ENCODE measurements at regions not wholly inside any gene's neighbourhood (a gene's known extent, or its start where the extent isn't known, plus 50 kb on each side); places are given as distances from the start of the nearest gene placed in this dataset.
"Not testable (repeated sequence)": the region's sequence is repeated elsewhere in the genome, so short reads cannot be mapped to it uniquely, and the experiment has no call there.

- peak; percentile 63 for ATAC-seq (ENCODE audit: poor library complexity)
- intact Hi-C loops (cut with DNase I): no loop called here
- DNase-seq: no peak
Observed at GRCh38 chr15:26214290-26214689, 351.2 kb upstream of the ATP10A start.

DNA sequence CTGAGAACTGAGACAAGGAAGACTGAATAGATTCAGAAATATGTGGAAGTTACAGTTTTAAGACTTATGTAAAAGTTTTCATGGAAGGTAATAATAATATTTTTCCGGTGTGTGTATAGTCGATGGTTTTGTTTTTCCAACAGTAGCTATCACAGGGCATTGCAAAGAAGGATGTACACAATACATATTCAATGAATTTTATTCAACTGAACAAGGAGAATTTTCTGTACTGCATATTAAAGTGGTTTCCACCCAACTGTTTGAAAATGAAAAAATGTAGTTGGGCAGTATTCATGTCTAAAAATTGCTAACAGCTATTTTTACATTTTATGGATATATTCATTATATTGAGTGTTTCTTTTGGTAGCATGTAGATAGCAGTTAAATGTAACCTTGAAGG, 350.3 kb upstream of the ATP10A start:
- DNase-seq (no peak), ATAC-seq (ENCODE audit: poor library complexity) (no peak)
- intact Hi-C loops (cut with DNase I): no loop called here

DNA sequence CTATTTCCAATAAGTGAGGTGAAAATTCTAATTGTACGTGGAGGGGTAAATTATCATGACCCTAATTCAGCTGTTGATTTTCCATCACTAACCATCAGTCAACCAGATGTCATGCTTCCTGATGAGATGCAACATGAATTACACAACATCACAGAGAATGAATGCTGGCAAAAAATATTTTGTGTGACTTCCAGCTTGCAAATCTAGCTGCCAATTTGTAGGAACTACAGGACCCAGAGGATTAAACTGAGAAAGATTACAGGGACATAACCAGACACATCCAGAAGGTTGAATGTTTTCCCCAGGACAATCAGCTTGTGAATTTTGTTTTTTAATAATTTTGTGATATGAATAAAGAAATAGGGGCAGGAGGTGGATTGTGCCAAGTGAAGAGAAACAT, 349.0 kb upstream of the ATP10A start:
- peak; percentile 71 for ATAC-seq (ENCODE audit: poor library complexity)

GRCh38 chr15:26210980-26211379, 347.9 kb upstream of the ATP10A start:
- DNase-seq (no peak), ATAC-seq (ENCODE audit: poor library complexity) (peak; percentile 56)
- intact Hi-C loops (cut with DNase I): no loop called here

More for the DNA sequence above, 349.0 kb upstream of the ATP10A start:
- DNase-seq: no peak
- intact Hi-C loops (cut with DNase I): no loop called here

GRCh38 chr15:26201177-26201858, 338.2 kb upstream of the ATP10A start:
- ATAC-seq (ENCODE audit: poor library complexity): no peak
- intact Hi-C loops (cut with DNase I): no loop called here
- no peak for DNase-seq

DNA sequence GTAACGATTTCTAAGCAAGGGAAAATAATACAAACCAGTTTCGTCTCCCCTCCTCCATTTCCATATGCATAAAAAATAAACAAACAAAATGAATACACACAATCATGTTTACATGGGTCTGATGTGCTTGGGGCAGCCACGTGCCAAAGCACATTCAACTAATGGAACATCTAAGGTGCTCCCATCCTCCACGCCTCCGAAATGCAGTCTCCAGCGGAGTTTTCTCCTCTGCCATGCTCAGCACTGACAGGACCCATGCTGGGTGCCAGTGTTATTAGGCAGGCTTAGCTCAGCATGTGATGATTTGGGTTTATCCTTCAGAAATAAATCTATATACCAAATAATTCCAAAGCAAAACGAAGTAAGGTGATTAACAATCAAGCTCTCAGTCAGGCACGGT, 337.3 kb upstream of the ATP10A start:
- intact Hi-C loops (cut with DNase I): no loop called here
- ATAC-seq (ENCODE audit: poor library complexity) (no peak), DNase-seq (no peak)

GRCh38 chr15:26197719-26198118, 334.6 kb upstream of the ATP10A start:
- DNase-seq (no peak), ATAC-seq (ENCODE audit: poor library complexity) (no peak)
- intact Hi-C loops (cut with DNase I): no loop called here

GRCh38 chr15:26197060-26197459, 333.9 kb upstream of the ATP10A start:
- DNase-seq (no peak), ATAC-seq (ENCODE audit: poor library complexity) (no peak)
- intact Hi-C loops (cut with DNase I): no loop called here

DNA sequence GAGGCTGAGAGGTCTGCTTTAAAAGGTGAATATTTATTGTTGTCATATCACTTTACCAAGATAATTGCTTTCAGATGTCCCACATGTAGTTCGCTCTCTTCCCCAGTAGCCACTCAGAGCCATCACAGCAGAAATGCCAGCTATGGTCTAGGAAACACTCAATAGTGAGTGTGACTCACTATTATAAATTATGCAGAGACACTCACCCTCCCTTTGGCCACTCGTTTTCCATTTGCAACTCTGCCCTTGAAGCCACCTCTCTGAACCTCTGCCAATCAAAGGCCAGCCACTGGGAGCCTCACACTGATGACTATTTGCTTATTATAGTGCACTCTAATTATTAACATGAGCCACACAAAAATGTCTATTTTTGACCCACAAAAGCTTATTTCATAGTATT, 328.1 kb upstream of the ATP10A start:
- DNase-seq (no peak), ATAC-seq (ENCODE audit: poor library complexity) (peak; percentile 58)
- intact Hi-C loops (cut with DNase I): no loop called here

DNA sequence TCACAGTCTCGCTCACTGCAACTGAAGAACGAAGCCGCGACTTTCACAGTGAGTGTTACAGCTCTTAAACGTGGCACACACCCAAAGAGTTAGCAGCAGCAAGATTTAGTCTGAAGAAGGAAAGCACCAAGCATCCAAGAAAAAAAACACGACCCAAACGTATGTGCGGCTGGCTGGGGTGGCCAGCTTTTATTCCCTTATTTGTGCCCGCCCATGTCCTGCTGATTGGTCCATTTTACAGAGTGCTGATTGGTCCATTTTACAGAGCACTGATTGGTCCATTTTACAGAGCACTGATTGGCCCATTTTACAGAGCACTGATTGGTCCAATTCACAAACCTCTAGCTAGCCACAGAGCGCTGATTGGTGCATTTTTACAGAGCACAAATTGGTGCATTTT, 323.0 kb upstream of the ATP10A start:
- DNase-seq; ATAC-seq (ENCODE audit: poor library complexity); intact Hi-C loops (cut with DNase I): not testable (repeated sequence)

- ATAC-seq (ENCODE audit: poor library complexity): no peak
- no peak for DNase-seq
- intact Hi-C loops (cut with DNase I): no loop called here
Observed at GRCh38 chr15:26182441-26182840, 319.3 kb upstream of the ATP10A start.

DNA sequence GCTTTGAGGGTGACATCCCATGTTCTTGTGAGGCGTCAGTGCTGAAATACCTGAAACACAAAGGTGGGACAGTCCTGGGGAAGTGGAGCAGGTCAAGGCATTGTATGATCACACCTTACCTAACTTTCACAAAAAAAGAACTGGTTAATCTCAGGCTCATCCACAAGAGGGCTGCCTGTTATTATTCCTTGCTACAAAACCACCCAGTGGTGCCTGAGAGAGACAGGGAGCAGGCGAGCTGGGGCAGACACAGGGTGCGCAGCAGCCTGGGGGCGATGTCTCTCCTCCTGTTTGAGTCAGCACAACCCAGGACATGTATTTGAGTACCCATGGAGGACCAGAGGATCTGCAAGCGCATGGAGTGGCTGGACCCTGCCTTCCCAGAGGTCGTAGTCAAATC, 316.8 kb upstream of the ATP10A start:
- no peak for DNase-seq
- peak; percentile 49 for ATAC-seq (ENCODE audit: poor library complexity)
- intact Hi-C loops (cut with DNase I): no loop called here

- ATAC-seq (ENCODE audit: poor library complexity): no peak
- intact Hi-C loops (cut with DNase I): no loop called here
- DNase-seq: no peak
Observed at GRCh38 chr15:26178640-26179220, 315.6 kb upstream of the ATP10A start.

DNA sequence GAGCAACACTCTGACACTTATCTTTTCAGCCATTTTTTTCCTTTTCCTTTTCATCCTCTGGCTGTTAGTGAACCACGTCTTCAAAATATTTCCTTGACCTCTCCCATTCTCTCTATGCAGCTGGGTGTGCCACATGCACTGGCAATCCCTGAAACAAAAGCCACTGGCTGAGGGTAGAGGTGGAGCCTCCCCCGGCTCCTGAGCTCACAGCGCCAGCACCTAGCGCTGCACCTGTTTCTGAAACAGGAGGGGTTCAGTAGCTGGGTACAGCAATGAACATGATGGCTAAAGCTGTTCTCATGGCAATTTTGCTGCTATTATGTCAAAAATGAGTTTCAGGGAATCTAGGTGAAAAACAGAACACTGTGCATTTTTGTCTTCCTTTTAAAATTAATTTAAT, 314.7 kb upstream of the ATP10A start:
- ATAC-seq (ENCODE audit: poor library complexity) (no peak), DNase-seq (no peak)
- intact Hi-C loops (cut with DNase I): no loop called here

DNA sequence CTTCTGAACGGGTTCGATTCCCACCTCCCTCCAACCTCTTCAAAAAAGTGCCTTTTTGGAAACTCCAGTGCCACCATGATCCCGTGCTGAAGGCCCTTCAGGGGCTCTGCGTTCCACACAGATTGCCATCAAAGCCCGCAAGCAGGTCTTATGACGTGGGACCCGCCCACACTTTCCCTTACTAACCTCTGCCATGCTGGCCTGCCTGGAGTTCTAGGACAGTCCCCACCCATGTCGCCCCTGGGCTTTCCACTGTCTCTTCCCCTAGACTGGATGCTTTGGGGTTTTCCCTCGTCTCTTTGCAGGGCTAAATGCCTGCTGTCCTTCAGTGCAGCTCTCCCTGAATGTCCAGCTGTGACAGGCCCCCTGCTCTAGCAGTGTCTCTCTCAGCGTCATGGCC, 313.7 kb upstream of the ATP10A start:
- intact Hi-C loops (cut with DNase I): no loop called here
- no peak for ATAC-seq (ENCODE audit: poor library complexity)
- DNase-seq: no peak

- DNase-seq (no peak), ATAC-seq (ENCODE audit: poor library complexity) (no peak)
- intact Hi-C loops (cut with DNase I): no loop called here
Observed at GRCh38 chr15:26171266-26171665, 308.1 kb upstream of the ATP10A start.

DNA sequence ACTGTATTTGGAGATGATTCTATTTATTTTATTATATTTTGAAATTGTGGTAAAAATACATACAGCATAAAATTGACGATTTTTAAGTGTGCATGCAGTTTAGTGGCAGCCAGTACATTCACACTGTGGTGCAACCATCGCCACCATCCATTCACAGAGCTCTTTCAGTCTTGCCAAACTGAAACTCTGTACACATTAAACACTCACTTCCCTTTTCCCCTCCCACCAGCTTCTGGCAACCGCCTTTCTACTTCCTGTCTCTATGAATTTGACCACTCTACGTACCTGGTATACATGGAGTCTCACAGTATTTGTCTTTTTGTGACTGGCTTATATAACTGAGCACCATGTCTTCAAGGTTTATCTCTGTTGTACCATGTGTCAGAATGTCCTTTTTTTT, 303.3 kb upstream of the ATP10A start:
- intact Hi-C loops (cut with DNase I): no loop called here
- DNase-seq: no peak
- no peak for ATAC-seq (ENCODE audit: poor library complexity)

DNA sequence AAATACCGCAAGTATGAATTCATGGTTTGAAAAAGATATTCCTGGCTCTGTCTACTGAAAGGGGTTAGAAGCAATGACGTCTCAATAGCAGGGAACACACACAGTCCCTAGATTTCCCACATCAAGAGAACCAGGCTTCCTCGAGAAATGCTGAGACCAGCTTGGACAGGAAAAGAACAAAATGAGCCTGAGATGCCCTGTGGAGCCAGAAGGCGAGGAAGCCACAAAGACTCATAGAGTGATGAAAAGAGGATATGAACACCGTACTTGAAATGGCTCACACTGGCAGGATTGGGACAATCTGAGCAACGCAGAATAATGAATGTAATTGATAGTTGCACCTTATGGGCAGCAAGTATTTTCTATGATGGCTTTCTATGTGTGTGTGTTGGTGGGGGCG, 302.4 kb upstream of the ATP10A start:
- ATAC-seq (ENCODE audit: poor library complexity) (no peak), DNase-seq (no peak)
- intact Hi-C loops (cut with DNase I): no loop called here

DNA sequence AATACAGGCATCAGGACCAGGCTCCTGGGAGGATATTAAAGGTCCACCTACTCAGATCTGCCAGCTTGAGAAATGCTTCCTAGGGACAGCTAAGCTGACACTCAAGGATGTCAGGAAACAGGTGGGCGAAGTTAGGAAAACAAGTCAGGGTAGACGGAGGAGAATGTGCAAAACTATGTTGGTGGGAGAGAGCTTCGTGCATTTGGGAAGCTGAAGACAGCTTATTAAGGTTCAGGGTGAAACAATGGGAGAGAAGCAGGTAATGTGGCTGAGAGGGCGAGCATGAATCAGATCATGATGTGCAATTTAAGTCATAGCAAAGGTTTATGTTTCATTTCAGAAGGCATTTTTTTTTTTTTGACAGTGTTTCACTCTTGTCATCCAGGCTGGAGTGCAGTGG, 297.2 kb upstream of the ATP10A start:
- DNase-seq: no peak
- no peak for ATAC-seq (ENCODE audit: poor library complexity)
- intact Hi-C loops (cut with DNase I): no loop called here

- intact Hi-C loops (cut with DNase I): no loop called here
Observed at GRCh38 chr15:26158176-26158575, 295.0 kb upstream of the ATP10A start.

DNA sequence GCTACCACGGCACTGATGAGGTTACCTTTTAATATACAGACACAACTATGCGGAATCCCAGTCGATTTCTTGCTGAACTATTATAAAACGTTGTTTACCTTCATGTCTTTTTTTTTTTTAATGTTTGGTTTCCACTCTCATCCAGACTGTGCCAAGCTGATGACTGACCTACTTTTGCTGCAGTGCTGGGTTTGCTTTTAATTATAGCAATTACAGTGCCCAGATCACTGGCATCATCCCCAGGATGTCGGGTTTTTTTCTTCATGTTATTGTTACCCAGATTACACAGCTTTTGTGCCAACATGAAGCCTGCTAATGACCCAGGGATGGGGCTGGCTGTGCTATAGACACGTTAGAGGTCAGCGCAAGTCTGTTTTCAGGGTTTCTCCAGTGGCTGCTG, 294.0 kb upstream of the ATP10A start:
- intact Hi-C loops (cut with DNase I): no loop called here
- DNase-seq (no peak), ATAC-seq (ENCODE audit: poor library complexity) (peak; percentile 36)

More at GRCh38 chr15:26158176-26158575, 295.0 kb upstream of the ATP10A start:
- ATAC-seq (ENCODE audit: poor library complexity) (no peak), DNase-seq (no peak)
